OCI-LY3 (cell line): ENCODE measurements at regions not wholly inside any gene's neighbourhood (a gene's known extent, or its start where the extent isn't known, plus 50 kb on each side); places are given as distances from the start of the nearest gene placed in this dataset.

Source experiments
- CTCF ChIP-seq: fragments of 200-600, 300-600 bp; sonication (generic); IDR thresholded peaks from 2 replicates; pipeline ENCODE4 v1.5.1; 2014; ENCODE audit warnings: antibody characterized with exemption, low read length, low read depth
- EZH2phosphoT487 ChIP-seq: fragments of 200-600 bp; shearing (Covaris generic); IDR thresholded peaks from 2 replicates; pipeline ENCODE4 v1.6.1; 2018; ENCODE audit warnings: antibody characterized with exemption, mixed run types, low read depth

GRCh38 chr10:3887404-3887803, 102.4 kb upstream of the KLF6 start:
- TF ChIP-seq CTCF (no peak), EZH2phosphoT487 (no peak)
